ENCODE measurements at regions not wholly inside any gene's neighbourhood (a gene's known extent, or its start where the extent isn't known, plus 50 kb on each side); places are given as distances from the start of the nearest gene placed in this dataset.

DNA sequence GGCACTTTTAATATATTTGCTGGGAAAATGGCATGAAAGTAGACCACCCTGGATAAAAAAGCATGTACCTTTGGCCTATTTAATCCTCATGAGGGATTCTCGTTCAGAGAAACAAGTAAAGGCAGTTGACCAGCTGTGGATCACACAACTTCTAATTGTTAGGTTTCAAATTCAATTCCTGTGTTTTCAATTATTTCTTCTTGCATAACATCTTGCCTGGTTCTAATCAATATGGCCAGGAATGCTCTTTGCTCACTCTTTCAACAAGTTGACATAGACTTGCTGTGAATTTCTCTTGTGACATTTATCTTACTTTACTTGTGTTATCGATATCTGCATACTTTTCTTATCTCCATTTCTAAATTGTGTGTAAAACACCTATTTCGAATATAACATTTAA lies 211.8 kb downstream of the SLC7A11 start:
- H3K27ac ChIP-seq (ENCODE audit: low read depth, low read length), result no peak overlapping the region
- no peak overlapping the region for H3K4me3 ChIP-seq (ENCODE audit: low read depth, low read length)
- peaks cover 3% of the 10 kb centered on the region; the same call in 1 of the 2 replicates for H3K4me1 ChIP-seq (ENCODE audit: control insufficient read depth, insufficient read depth, low read length)
- H3K36me3 ChIP-seq (ENCODE audit: control insufficient read depth, insufficient read depth, low read length), result no peaks in the 10 kb centered on the region
- no peak overlapping the region for H3K9ac ChIP-seq (ENCODE audit: low read depth, low read length)
- H3K9me3 ChIP-seq (ENCODE audit: control insufficient read depth, insufficient read depth, low read length), result no peaks in the 10 kb centered on the region
- H3K27me3 ChIP-seq (ENCODE audit: control insufficient read depth, insufficient read depth, low read length), result no peaks in the 10 kb centered on the region

- Histone ChIP-seq H3K9me3 (ENCODE audit: control insufficient read depth, insufficient read depth, low read length) (no peaks in the 10 kb centered on the region), H3K4me1 (ENCODE audit: control insufficient read depth, insufficient read depth, low read length) (peaks cover 3% of the 10 kb centered on the region; the same call in 1 of the 2 replicates), H3K27ac (ENCODE audit: low read depth, low read length) (no peak overlapping the region), H3K27me3 (ENCODE audit: control insufficient read depth, insufficient read depth, low read length) (no peaks in the 10 kb centered on the region), H3K36me3 (ENCODE audit: control insufficient read depth, insufficient read depth, low read length) (no peaks in the 10 kb centered on the region), H3K9ac (ENCODE audit: low read depth, low read length) (no peak overlapping the region), H3K4me3 (ENCODE audit: low read depth, low read length) (no peak overlapping the region)
Measured at GRCh38 chr4:138028923-138029322, 213.2 kb downstream of the SLC7A11 start.

DNA sequence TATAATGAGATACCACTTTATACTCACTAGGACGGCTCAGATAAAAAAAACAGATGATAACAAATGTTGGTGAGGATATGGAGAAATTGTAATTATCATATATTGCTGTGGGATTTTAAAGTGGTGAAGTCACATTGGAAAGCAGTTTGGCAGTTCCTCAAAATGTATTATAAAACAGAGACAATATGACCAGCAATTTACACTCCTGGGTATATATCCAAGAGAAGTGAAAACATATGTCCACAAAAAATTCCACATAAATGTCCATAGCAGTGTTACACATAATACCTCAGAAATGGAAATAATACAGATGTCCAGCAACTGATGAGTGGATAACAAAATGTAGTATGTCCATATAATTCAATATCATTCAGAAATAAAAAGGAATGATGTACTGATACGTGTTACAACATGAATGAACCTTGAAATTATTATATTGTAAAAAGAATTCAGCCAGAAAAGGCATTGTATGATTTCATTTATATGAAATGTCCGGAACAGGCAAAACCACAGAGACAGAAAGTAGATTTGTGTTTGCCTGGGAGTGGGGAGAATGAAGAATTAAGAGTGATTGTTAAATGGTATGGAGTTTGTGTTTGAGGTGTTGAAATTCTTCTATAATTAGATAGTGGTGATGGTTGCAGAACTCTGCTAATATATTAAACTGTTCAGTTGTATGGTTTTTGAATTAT lies 220.9 kb downstream of the SLC7A11 start:
- Histone ChIP-seq H3K4me1 (ENCODE audit: control insufficient read depth, insufficient read depth, low read length) (no peaks in the 10 kb centered on the region), H3K36me3 (ENCODE audit: control insufficient read depth, insufficient read depth, low read length) (no peaks in the 10 kb centered on the region), H3K4me3 (ENCODE audit: low read depth, low read length) (no peak overlapping the region), H3K27ac (ENCODE audit: low read depth, low read length) (no peak overlapping the region), H3K9me3 (ENCODE audit: control insufficient read depth, insufficient read depth, low read length) (no peaks in the 10 kb centered on the region), H3K27me3 (ENCODE audit: control insufficient read depth, insufficient read depth, low read length) (no peaks in the 10 kb centered on the region), H3K9ac (ENCODE audit: low read depth, low read length) (no peak overlapping the region)

GRCh38 chr4:138014590-138015288 lies 227.4 kb downstream of the SLC7A11 start:
- Histone ChIP-seq H3K27me3 (ENCODE audit: control insufficient read depth, insufficient read depth, low read length) (no peaks in the 10 kb centered on the region), H3K27ac (ENCODE audit: low read depth, low read length) (no peak overlapping the region), H3K36me3 (ENCODE audit: control insufficient read depth, insufficient read depth, low read length) (no peaks in the 10 kb centered on the region), H3K4me3 (ENCODE audit: low read depth, low read length) (no peak overlapping the region), H3K9ac (ENCODE audit: low read depth, low read length) (no peak overlapping the region), H3K4me1 (ENCODE audit: control insufficient read depth, insufficient read depth, low read length) (no peaks in the 10 kb centered on the region), H3K9me3 (ENCODE audit: control insufficient read depth, insufficient read depth, low read length) (no peaks in the 10 kb centered on the region)

- no peaks in the 10 kb centered on the region for H3K27me3 ChIP-seq (ENCODE audit: control insufficient read depth, insufficient read depth, low read length)
Measured at GRCh38 chr4:138013625-138014024, 228.5 kb downstream of the SLC7A11 start.

DNA sequence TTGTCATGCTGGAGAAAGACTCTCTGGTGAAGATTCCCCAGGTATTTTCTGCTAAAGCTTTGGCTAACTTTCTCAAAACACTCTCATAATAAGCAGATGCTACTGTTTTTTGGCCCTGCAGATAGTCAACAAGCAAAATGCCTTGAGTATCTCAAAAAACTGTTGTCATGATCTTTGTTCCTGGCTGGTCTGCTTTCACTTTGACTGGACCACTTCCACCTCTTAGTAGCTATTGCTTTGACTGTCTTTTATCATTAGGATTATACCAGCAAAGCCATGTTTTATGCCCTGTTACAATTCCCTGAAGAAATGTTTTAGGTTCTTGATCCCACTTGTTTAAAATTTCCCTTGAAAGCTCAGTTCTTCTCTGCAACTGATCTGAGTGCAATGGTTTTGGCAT lies 231.5 kb downstream of the SLC7A11 start:
- no peak overlapping the region for H3K4me3 ChIP-seq (ENCODE audit: low read depth, low read length)
- no peaks in the 10 kb centered on the region for H3K4me1 ChIP-seq (ENCODE audit: control insufficient read depth, insufficient read depth, low read length)
- H3K36me3 ChIP-seq (ENCODE audit: control insufficient read depth, insufficient read depth, low read length), result no peaks in the 10 kb centered on the region
- H3K9ac ChIP-seq (ENCODE audit: low read depth, low read length), result no peak overlapping the region
- H3K27me3 ChIP-seq (ENCODE audit: control insufficient read depth, insufficient read depth, low read length), result no peaks in the 10 kb centered on the region
- H3K27ac ChIP-seq (ENCODE audit: low read depth, low read length), result no peak overlapping the region
- H3K9me3 ChIP-seq (ENCODE audit: control insufficient read depth, insufficient read depth, low read length), result no peaks in the 10 kb centered on the region

More at GRCh38 chr4:138013625-138014024, 228.5 kb downstream of the SLC7A11 start:
- Histone ChIP-seq H3K9ac (ENCODE audit: low read depth, low read length) (no peak overlapping the region), H3K9me3 (ENCODE audit: control insufficient read depth, insufficient read depth, low read length) (no peaks in the 10 kb centered on the region), H3K4me3 (ENCODE audit: low read depth, low read length) (no peak overlapping the region), H3K4me1 (ENCODE audit: control insufficient read depth, insufficient read depth, low read length) (no peaks in the 10 kb centered on the region), H3K27ac (ENCODE audit: low read depth, low read length) (no peak overlapping the region), H3K36me3 (ENCODE audit: control insufficient read depth, insufficient read depth, low read length) (no peaks in the 10 kb centered on the region)

- H3K36me3 ChIP-seq (ENCODE audit: control insufficient read depth, insufficient read depth, low read length), result no peaks in the 10 kb centered on the region
- peaks cover 5% of the 10 kb centered on the region; the same call in 1 of the 2 replicates for H3K4me1 ChIP-seq (ENCODE audit: control insufficient read depth, insufficient read depth, low read length)
- no peaks in the 10 kb centered on the region for H3K9me3 ChIP-seq (ENCODE audit: control insufficient read depth, insufficient read depth, low read length)
Measured at GRCh38 chr4:138007572-138007971, 234.6 kb downstream of the SLC7A11 start.

DNA sequence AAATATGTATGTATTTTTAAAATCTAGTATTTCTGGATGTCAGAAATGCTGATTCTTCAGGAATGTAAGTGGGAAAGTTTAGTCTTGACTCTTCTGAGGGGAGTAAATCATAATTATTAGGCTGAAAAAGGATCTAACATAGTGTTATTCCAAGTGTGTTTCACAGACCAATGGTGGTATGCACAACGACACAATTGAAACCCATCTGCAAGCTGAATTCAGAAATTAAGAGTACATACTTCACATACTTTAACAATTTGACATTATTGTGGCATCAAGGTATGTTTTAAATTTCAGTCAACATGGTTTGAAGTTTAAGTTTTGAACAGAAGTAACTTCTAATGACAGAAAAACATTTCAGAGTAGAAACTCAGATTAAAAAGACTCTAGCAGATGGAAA lies 236.7 kb downstream of the SLC7A11 start:
- no peak overlapping the region for H3K4me3 ChIP-seq (ENCODE audit: low read depth, low read length)
- peaks cover 5% of the 10 kb centered on the region; the same call in 1 of the 2 replicates for H3K4me1 ChIP-seq (ENCODE audit: control insufficient read depth, insufficient read depth, low read length)
- H3K36me3 ChIP-seq (ENCODE audit: control insufficient read depth, insufficient read depth, low read length), result no peaks in the 10 kb centered on the region
- H3K27ac ChIP-seq (ENCODE audit: low read depth, low read length), result no peak overlapping the region
- H3K9me3 ChIP-seq (ENCODE audit: control insufficient read depth, insufficient read depth, low read length), result no peaks in the 10 kb centered on the region
- no peak overlapping the region for H3K9ac ChIP-seq (ENCODE audit: low read depth, low read length)
- H3K27me3 ChIP-seq (ENCODE audit: control insufficient read depth, insufficient read depth, low read length), result no peaks in the 10 kb centered on the region

More at GRCh38 chr4:138007572-138007971, 234.6 kb downstream of the SLC7A11 start:
- no peak overlapping the region for H3K4me3 ChIP-seq (ENCODE audit: low read depth, low read length)
- H3K27me3 ChIP-seq (ENCODE audit: control insufficient read depth, insufficient read depth, low read length), result no peaks in the 10 kb centered on the region
- no peak overlapping the region for H3K27ac ChIP-seq (ENCODE audit: low read depth, low read length)
- H3K9ac ChIP-seq (ENCODE audit: low read depth, low read length), result no peak overlapping the region

- no peak overlapping the region for H3K4me3 ChIP-seq (ENCODE audit: low read depth, low read length)
- H3K36me3 ChIP-seq (ENCODE audit: control insufficient read depth, insufficient read depth, low read length), result no peaks in the 10 kb centered on the region
- H3K4me1 ChIP-seq (ENCODE audit: control insufficient read depth, insufficient read depth, low read length), result peaks cover 5% of the 10 kb centered on the region; the same call in 1 of the 2 replicates
- no peaks in the 10 kb centered on the region for H3K27me3 ChIP-seq (ENCODE audit: control insufficient read depth, insufficient read depth, low read length)
- no peak overlapping the region for H3K27ac ChIP-seq (ENCODE audit: low read depth, low read length)
- H3K9me3 ChIP-seq (ENCODE audit: control insufficient read depth, insufficient read depth, low read length), result no peaks in the 10 kb centered on the region
- no peak overlapping the region for H3K9ac ChIP-seq (ENCODE audit: low read depth, low read length)
Measured at GRCh38 chr4:138003248-138003647, 238.9 kb downstream of the SLC7A11 start.

GRCh38 chr4:137998666-137999429 lies 243.3 kb downstream of the SLC7A11 start:
- peaks cover under 1% of the 10 kb centered on the region; the same call in 1 of the 2 replicates for H3K4me1 ChIP-seq (ENCODE audit: control insufficient read depth, insufficient read depth, low read length)
- H3K27ac ChIP-seq (ENCODE audit: low read depth, low read length), result no peak overlapping the region
- H3K4me3 ChIP-seq (ENCODE audit: low read depth, low read length), result no peak overlapping the region

GRCh38 chr4:137997496-137997895 lies 244.7 kb downstream of the SLC7A11 start:
- H3K4me3 ChIP-seq (ENCODE audit: low read depth, low read length), result no peak overlapping the region
- H3K27me3 ChIP-seq (ENCODE audit: control insufficient read depth, insufficient read depth, low read length), result no peaks in the 10 kb centered on the region
- H3K4me1 ChIP-seq (ENCODE audit: control insufficient read depth, insufficient read depth, low read length), result no peaks in the 10 kb centered on the region
- H3K9ac ChIP-seq (ENCODE audit: low read depth, low read length), result no peak overlapping the region
- no peak overlapping the region for H3K27ac ChIP-seq (ENCODE audit: low read depth, low read length)
- no peaks in the 10 kb centered on the region for H3K36me3 ChIP-seq (ENCODE audit: control insufficient read depth, insufficient read depth, low read length)
- H3K9me3 ChIP-seq (ENCODE audit: control insufficient read depth, insufficient read depth, low read length), result no peaks in the 10 kb centered on the region

More at GRCh38 chr4:137998666-137999429, 243.3 kb downstream of the SLC7A11 start:
- no peaks in the 10 kb centered on the region for H3K36me3 ChIP-seq (ENCODE audit: control insufficient read depth, insufficient read depth, low read length)
- no peaks in the 10 kb centered on the region for H3K27me3 ChIP-seq (ENCODE audit: control insufficient read depth, insufficient read depth, low read length)
- no peaks in the 10 kb centered on the region for H3K9me3 ChIP-seq (ENCODE audit: control insufficient read depth, insufficient read depth, low read length)
- no peak overlapping the region for H3K9ac ChIP-seq (ENCODE audit: low read depth, low read length)
